ENCODE measurements at regions not wholly inside any gene's neighbourhood (a gene's known extent, or its start where the extent isn't known, plus 50 kb on each side); places are given as distances from the start of the nearest gene placed in this dataset.

DNA sequence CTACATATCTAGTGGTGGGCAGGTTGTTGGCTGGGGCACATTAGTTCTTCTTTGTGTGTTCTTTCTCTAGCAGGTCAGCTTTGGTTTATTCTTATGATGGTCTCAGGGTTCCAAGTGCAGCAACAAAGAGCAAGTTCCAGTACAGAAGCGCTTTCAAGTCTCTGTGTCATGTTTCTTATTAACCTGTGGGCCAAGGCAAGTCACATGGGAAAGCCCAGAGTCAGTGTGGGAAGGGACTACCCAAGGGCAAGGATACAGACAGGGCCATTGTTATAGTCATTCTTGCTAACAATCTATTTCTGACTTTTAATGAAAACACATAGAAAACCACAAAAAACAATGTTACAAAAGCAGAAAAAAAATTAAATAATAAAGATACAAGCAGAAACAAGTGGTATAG lies 754.6 kb downstream of the TBC1D22A start:
- Mint-ChIP-seq H3K27ac (no peak overlapping the region), H3K9me3 (peaks cover 48% of the 10 kb centered on the region), H3K36me3 (ENCODE audit: low read depth) (peaks cover 13% of the 10 kb centered on the region; the same call in 2 of the 3 replicates), H3K4me3 (no peak overlapping the region), H3K27me3 (ENCODE audit: insufficient read depth, low read depth, poor library complexity) (peaks cover 3% of the 10 kb centered on the region), H3K4me1 (no peaks in the 10 kb centered on the region)
- H3K36me3 ChIP-seq (ENCODE audit: insufficient read depth) = no peaks in the 10 kb centered on the region; the same call in 1 of the 2 replicates
- H3K4me2 ChIP-seq = no peak overlapping the region
- H3K27me3 ChIP-seq (ENCODE audit: insufficient read depth) = no peaks in the 10 kb centered on the region
- H3K27ac ChIP-seq (ENCODE audit: low read depth) = no peak overlapping the region
- no peak for ATAC-seq
- H3K9me2 ChIP-seq (ENCODE audit: insufficient read depth) = no peaks in the 10 kb centered on the region
- no peak overlapping the region for H3K4me3 ChIP-seq
- H3F3A ChIP-seq (replicated peaks; ENCODE audit: low read depth) = no peaks in the 10 kb centered on the region
- H2AFZ ChIP-seq = no peak overlapping the region
- no peaks in the 10 kb centered on the region for H3K79me2 ChIP-seq (replicated peaks; ENCODE audit: insufficient read depth)
- no peak for DNase-seq (ENCODE audit: low spot score)
- no peaks in the 10 kb centered on the region for H4K20me1 ChIP-seq (replicated peaks; ENCODE audit: insufficient read depth)
- no peaks in the 10 kb centered on the region for H3K4me1 ChIP-seq (ENCODE audit: insufficient read depth)
- TF ChIP-seq EZH2phosphoT487 (IDR thresholded peaks at IDR 0.05; ENCODE audit: unreplicated experiment) (no peak), CREB1 (CRISPR knock-in tag; IDR thresholded peaks at IDR 0.05; ENCODE audit: low read depth) (no peak), STAT1 (IDR thresholded peaks at IDR 0.05; ENCODE audit: unreplicated experiment) (no peak), EZH2 (IDR thresholded peaks at IDR 0.05; ENCODE audit: low read depth, unreplicated experiment) (no peak), NANOG (IDR thresholded peaks at IDR 0.05; ENCODE audit: borderline replicate concordance) (no peak), ZNF114 (CRISPR knock-in tag; IDR thresholded peaks at IDR 0.05) (no peak), JUNB (IDR thresholded peaks at IDR 0.05; ENCODE audit: unreplicated experiment) (no peak), POLR2AphosphoS5 (IDR thresholded peaks at IDR 0.05; ENCODE audit: low read depth) (no peak), ZNF331 (CRISPR knock-in tag; IDR thresholded peaks at IDR 0.05; ENCODE audit: low read depth) (no peak)
- TF ChIP-seq, protein P1, sequence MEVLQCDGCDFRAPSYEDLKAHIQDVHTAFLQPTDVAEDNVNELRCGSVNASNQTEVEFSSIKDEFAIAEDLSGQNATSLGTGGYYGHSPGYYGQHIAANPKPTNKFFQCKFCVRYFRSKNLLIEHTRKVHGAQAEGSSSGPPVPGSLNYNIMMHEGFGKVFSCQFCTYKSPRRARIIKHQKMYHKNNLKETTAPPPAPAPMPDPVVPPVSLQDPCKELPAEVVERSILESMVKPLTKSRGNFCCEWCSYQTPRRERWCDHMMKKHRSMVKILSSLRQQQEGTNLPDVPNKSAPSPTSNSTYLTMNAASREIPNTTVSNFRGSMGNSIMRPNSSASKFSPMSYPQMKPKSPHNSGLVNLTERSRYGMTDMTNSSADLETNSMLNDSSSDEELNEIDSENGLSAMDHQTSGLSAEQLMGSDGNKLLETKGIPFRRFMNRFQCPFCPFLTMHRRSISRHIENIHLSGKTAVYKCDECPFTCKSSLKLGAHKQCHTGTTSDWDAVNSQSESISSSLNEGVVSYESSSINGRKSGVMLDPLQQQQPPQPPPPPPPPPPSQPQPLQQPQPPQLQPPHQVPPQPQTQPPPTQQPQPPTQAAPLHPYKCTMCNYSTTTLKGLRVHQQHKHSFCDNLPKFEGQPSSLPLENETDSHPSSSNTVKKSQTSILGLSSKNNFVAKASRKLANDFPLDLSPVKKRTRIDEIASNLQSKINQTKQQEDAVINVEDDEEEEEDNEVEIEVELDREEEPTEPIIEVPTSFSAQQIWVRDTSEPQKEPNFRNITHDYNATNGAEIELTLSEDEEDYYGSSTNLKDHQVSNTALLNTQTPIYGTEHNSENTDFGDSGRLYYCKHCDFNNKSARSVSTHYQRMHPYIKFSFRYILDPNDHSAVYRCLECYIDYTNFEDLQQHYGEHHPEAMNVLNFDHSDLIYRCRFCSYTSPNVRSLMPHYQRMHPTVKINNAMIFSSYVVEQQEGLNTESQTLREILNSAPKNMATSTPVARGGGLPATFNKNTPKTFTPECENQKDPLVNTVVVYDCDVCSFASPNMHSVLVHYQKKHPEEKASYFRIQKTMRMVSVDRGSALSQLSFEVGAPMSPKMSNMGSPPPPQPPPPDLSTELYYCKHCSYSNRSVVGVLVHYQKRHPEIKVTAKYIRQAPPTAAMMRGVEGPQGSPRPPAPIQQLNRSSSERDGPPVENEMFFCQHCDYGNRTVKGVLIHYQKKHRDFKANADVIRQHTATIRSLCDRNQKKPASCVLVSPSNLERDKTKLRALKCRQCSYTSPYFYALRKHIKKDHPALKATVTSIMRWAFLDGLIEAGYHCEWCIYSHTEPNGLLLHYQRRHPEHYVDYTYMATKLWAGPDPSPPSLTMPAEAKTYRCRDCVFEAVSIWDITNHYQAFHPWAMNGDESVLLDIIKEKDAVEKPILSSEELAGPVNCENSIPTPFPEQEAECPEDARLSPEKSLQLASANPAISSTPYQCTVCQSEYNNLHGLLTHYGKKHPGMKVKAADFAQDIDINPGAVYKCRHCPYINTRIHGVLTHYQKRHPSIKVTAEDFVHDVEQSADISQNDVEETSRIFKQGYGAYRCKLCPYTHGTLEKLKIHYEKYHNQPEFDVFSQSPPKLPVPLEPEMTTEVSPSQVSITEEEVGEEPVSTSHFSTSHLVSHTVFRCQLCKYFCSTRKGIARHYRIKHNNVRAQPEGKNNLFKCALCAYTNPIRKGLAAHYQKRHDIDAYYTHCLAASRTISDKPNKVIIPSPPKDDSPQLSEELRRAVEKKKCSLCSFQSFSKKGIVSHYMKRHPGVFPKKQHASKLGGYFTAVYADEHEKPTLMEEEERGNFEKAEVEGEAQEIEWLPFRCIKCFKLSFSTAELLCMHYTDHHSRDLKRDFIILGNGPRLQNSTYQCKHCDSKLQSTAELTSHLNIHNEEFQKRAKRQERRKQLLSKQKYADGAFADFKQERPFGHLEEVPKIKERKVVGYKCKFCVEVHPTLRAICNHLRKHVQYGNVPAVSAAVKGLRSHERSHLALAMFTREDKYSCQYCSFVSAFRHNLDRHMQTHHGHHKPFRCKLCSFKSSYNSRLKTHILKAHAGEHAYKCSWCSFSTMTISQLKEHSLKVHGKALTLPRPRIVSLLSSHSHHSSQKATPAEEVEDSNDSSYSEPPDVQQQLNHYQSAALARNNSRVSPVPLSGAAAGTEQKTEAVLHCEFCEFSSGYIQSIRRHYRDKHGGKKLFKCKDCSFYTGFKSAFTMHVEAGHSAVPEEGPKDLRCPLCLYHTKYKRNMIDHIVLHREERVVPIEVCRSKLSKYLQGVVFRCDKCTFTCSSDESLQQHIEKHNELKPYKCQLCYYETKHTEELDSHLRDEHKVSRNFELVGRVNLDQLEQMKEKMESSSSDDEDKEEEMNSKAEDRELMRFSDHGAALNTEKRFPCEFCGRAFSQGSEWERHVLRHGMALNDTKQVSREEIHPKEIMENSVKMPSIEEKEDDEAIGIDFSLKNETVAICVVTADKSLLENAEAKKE (CRISPR knock-in tag; IDR thresholded peaks at IDR 0.05) = no peak
- TF ChIP-seq, protein P2, sequence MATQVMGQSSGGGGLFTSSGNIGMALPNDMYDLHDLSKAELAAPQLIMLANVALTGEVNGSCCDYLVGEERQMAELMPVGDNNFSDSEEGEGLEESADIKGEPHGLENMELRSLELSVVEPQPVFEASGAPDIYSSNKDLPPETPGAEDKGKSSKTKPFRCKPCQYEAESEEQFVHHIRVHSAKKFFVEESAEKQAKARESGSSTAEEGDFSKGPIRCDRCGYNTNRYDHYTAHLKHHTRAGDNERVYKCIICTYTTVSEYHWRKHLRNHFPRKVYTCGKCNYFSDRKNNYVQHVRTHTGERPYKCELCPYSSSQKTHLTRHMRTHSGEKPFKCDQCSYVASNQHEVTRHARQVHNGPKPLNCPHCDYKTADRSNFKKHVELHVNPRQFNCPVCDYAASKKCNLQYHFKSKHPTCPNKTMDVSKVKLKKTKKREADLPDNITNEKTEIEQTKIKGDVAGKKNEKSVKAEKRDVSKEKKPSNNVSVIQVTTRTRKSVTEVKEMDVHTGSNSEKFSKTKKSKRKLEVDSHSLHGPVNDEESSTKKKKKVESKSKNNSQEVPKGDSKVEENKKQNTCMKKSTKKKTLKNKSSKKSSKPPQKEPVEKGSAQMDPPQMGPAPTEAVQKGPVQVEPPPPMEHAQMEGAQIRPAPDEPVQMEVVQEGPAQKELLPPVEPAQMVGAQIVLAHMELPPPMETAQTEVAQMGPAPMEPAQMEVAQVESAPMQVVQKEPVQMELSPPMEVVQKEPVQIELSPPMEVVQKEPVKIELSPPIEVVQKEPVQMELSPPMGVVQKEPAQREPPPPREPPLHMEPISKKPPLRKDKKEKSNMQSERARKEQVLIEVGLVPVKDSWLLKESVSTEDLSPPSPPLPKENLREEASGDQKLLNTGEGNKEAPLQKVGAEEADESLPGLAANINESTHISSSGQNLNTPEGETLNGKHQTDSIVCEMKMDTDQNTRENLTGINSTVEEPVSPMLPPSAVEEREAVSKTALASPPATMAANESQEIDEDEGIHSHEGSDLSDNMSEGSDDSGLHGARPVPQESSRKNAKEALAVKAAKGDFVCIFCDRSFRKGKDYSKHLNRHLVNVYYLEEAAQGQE (IDR thresholded peaks at IDR 0.05; ENCODE audit: unreplicated experiment) = no peak
- TF ChIP-seq, protein P3, sequence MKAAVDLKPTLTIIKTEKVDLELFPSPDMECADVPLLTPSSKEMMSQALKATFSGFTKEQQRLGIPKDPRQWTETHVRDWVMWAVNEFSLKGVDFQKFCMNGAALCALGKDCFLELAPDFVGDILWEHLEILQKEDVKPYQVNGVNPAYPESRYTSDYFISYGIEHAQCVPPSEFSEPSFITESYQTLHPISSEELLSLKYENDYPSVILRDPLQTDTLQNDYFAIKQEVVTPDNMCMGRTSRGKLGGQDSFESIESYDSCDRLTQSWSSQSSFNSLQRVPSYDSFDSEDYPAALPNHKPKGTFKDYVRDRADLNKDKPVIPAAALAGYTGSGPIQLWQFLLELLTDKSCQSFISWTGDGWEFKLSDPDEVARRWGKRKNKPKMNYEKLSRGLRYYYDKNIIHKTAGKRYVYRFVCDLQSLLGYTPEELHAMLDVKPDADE (IDR thresholded peaks at IDR 0.05) = no peak
- TF ChIP-seq, protein P4, sequence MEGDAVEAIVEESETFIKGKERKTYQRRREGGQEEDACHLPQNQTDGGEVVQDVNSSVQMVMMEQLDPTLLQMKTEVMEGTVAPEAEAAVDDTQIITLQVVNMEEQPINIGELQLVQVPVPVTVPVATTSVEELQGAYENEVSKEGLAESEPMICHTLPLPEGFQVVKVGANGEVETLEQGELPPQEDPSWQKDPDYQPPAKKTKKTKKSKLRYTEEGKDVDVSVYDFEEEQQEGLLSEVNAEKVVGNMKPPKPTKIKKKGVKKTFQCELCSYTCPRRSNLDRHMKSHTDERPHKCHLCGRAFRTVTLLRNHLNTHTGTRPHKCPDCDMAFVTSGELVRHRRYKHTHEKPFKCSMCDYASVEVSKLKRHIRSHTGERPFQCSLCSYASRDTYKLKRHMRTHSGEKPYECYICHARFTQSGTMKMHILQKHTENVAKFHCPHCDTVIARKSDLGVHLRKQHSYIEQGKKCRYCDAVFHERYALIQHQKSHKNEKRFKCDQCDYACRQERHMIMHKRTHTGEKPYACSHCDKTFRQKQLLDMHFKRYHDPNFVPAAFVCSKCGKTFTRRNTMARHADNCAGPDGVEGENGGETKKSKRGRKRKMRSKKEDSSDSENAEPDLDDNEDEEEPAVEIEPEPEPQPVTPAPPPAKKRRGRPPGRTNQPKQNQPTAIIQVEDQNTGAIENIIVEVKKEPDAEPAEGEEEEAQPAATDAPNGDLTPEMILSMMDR (conservative IDR thresholded peaks at IDR 0.05; ENCODE audit: low read depth in 2 of 2) = no peak

Measured in GM23338 (cell line).